KMS-11 (cell line): ENCODE measurements at regions not wholly inside any gene's neighbourhood (a gene's known extent, or its start where the extent isn't known, plus 50 kb on each side); places are given as distances from the start of the nearest gene placed in this dataset.

Source experiments
- H2AFZ ChIP-seq: fragments of 200-600 bp; sonication (generic); 2 replicates; pipeline ENCODE4 v1.6.1; 2016; ENCODE audit warnings: antibody characterized with exemption, mixed run types, low read depth
- H3K27ac ChIP-seq: fragments of 200-600 bp; sonication (generic); 2 replicates; pipeline ENCODE4 v1.6.1; 2016; ENCODE audit warnings: mild to moderate bottlenecking, mixed run types
- H3K27me3 ChIP-seq: fragments of 200-600 bp; sonication (generic); 2 replicates; pipeline ENCODE4 v1.6.1; 2017; ENCODE audit warnings: mild to moderate bottlenecking, low read depth, mixed run types, moderate library complexity; ENCODE audit not compliant: insufficient read depth
- H3K36me3 ChIP-seq: fragments of 200-600 bp; sonication (generic); 2 replicates; pipeline ENCODE4 v1.6.1; 2017; ENCODE audit warnings: mild to moderate bottlenecking, mixed run types; ENCODE audit not compliant: insufficient read depth
- H3K4me1 ChIP-seq: fragments of 200-600 bp; sonication (generic); 2 replicates; pipeline ENCODE4 v1.6.1; 2016; ENCODE audit warnings: mild to moderate bottlenecking, low read depth, mixed run types; ENCODE audit not compliant: poor library complexity, severe bottlenecking
- H3K4me2 ChIP-seq: fragments of 200-600 bp; sonication (generic); 2 replicates; pipeline ENCODE4 v1.7.0; 2016; ENCODE audit warnings: mild to moderate bottlenecking, mixed run types
- H3K4me3 ChIP-seq: fragments of 200-600 bp; sonication (generic); IDR thresholded peaks from 2 replicates; pipeline ENCODE4 v1.6.1; 2017; ENCODE audit warnings: low read depth, low read length, mixed read lengths; ENCODE audit not compliant: insufficient read depth
- H3K79me2 ChIP-seq: fragments of 200-600 bp; sonication (generic); 2 replicates; pipeline ENCODE4 v1.6.1; 2016; ENCODE audit warnings: low read depth, mixed run types; ENCODE audit not compliant: insufficient read depth
- H3K9ac ChIP-seq: fragments of 200-600 bp; sonication (generic); 2 replicates; pipeline ENCODE4 v1.6.1; 2016; ENCODE audit warnings: mild to moderate bottlenecking, mixed run types
- H4K20me1 ChIP-seq: fragments of 200-600 bp; sonication (generic); 2 replicates; pipeline ENCODE4 v1.6.1; 2016; ENCODE audit warnings: mild to moderate bottlenecking, mixed run types; ENCODE audit not compliant: insufficient read depth
- CTCF ChIP-seq: fragments of 200-600 bp; sonication (generic); conservative IDR thresholded peaks from 2 replicates; pipeline ENCODE4 v1.6.1; 2017; ENCODE audit warnings: low read depth, mild to moderate bottlenecking, antibody characterized with exemption, low read length, moderate library complexity, mixed read lengths

- H3K4me2 ChIP-seq: no peak overlapping the region
- H4K20me1 ChIP-seq: no peaks in the 10 kb centered on the region
Measured at GRCh38 chr3:194082743-194083636, 53.0 kb upstream of the HES1 start.

GRCh38 chr3:194083637-194084224 lies 52.2 kb upstream of the HES1 start:
- no peak overlapping the region for H3K9ac ChIP-seq
- H3K27ac ChIP-seq: no peak overlapping the region
- H2AFZ ChIP-seq: no peak overlapping the region
- no peaks in the 10 kb centered on the region for H3K36me3 ChIP-seq
- no peak overlapping the region for H3K4me2 ChIP-seq
- peaks cover 13% of the 10 kb centered on the region for H3K4me1 ChIP-seq
- TF ChIP-seq CTCF: no peak
- no peak overlapping the region for H3K4me3 ChIP-seq
- H3K79me2 ChIP-seq: no peaks in the 10 kb centered on the region
- H3K27me3 ChIP-seq: peaks cover 3% of the 10 kb centered on the region; the same call in 1 of the 2 replicates
- no peaks in the 10 kb centered on the region for H4K20me1 ChIP-seq

More at GRCh38 chr3:194082743-194083636, 53.0 kb upstream of the HES1 start:
- H3K9ac ChIP-seq: no peak overlapping the region
- no peak for TF ChIP-seq CTCF
- peaks cover 3% of the 10 kb centered on the region; the same call in 1 of the 2 replicates for H3K27me3 ChIP-seq
- peaks cover 13% of the 10 kb centered on the region for H3K4me1 ChIP-seq
- H3K36me3 ChIP-seq: no peaks in the 10 kb centered on the region
- no peak overlapping the region for H3K27ac ChIP-seq
- no peak overlapping the region for H3K4me3 ChIP-seq
- H3K79me2 ChIP-seq: no peaks in the 10 kb centered on the region
- H2AFZ ChIP-seq: no peak overlapping the region

- no peak overlapping the region for H3K9ac ChIP-seq
- no peak overlapping the region for H3K4me3 ChIP-seq
- no peak for TF ChIP-seq CTCF
- no peaks in the 10 kb centered on the region for H3K36me3 ChIP-seq
- no peak overlapping the region for H2AFZ ChIP-seq
- no peaks in the 10 kb centered on the region for H4K20me1 ChIP-seq
- H3K4me2 ChIP-seq: peak overlapping the region; percentile 13; the same call in 1 of the 2 replicates
- peaks cover 13% of the 10 kb centered on the region for H3K4me1 ChIP-seq
- peaks cover 3% of the 10 kb centered on the region; the same call in 1 of the 2 replicates for H3K27me3 ChIP-seq
- no peaks in the 10 kb centered on the region for H3K79me2 ChIP-seq
- no peak overlapping the region for H3K27ac ChIP-seq
Measured at GRCh38 chr3:194084284-194084683, 51.7 kb upstream of the HES1 start.
